AG04449 (cell line): ENCODE measurements at regions not wholly inside any gene's neighbourhood (a gene's known extent, or its start where the extent isn't known, plus 50 kb on each side); places are given as distances from the start of the nearest gene placed in this dataset.

Experiments used
- CTCF ChIA-PET: fragments of 350-600 bp; formaldehyde crosslinking; extraction: SDS; loops from one replicate; lab custom pipeline; 2021; ENCODE audit warnings: antibody characterized with exemption; lab: Yijun Ruan, JAX
- POLR2A ChIA-PET: fragments of 400-600, 350-600 bp; formaldehyde crosslinking; extraction: SDS; loops from one replicate; lab custom pipeline; 2020; ENCODE audit warnings: antibody characterized with exemption, inconsistent platforms; lab: Yijun Ruan, JAX
- DNase-seq: peaks from one replicate; pipeline ENCODE4 v3.0.0-alpha.2; 2010; ENCODE audit warnings: low read depth, low spot score
- H3K4me3 ChIP-seq: 2 replicates; pipeline ENCODE4 v1.5.1; 2011; ENCODE audit warnings: low read depth, mild to moderate bottlenecking, control low read depth, low read length
- TF ChIP-seq, protein P1 (sequence below): IDR thresholded peaks from one replicate; pipeline ENCODE4 v1.5.1; 2011; ENCODE audit warnings: mild to moderate bottlenecking, moderate library complexity, low read length, control low read depth, inconsistent platforms; ENCODE audit not compliant: insufficient read depth; ENCODE audit errors: missing control alignments

DNA sequence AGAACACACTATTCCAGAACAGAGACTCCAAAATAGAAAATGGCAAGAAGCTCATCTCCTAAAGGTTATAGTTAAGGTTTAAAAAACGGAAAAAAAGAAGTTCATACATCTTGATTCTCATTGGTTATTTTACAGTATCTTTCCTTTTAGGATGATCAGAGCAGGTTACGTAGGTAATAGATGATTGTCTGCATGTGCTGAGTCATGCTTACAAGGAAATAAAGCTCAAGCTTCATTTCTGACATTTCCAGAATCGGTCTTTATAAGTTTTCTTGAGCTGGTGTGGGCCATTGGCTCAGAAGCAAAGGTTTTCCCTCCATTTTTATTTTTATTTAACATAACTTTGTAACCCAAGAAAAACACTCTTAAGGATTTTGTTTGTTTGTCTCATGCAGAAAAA, 1030.3 kb upstream of the CDH8 start:
- no peak overlapping the region for H3K4me3 ChIP-seq
- CTCF ChIA-PET: no interaction called here
- TF ChIP-seq, protein P1, sequence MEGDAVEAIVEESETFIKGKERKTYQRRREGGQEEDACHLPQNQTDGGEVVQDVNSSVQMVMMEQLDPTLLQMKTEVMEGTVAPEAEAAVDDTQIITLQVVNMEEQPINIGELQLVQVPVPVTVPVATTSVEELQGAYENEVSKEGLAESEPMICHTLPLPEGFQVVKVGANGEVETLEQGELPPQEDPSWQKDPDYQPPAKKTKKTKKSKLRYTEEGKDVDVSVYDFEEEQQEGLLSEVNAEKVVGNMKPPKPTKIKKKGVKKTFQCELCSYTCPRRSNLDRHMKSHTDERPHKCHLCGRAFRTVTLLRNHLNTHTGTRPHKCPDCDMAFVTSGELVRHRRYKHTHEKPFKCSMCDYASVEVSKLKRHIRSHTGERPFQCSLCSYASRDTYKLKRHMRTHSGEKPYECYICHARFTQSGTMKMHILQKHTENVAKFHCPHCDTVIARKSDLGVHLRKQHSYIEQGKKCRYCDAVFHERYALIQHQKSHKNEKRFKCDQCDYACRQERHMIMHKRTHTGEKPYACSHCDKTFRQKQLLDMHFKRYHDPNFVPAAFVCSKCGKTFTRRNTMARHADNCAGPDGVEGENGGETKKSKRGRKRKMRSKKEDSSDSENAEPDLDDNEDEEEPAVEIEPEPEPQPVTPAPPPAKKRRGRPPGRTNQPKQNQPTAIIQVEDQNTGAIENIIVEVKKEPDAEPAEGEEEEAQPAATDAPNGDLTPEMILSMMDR: no peak
- DNase-seq: no peak
- POLR2A ChIA-PET: no interaction called here

DNA sequence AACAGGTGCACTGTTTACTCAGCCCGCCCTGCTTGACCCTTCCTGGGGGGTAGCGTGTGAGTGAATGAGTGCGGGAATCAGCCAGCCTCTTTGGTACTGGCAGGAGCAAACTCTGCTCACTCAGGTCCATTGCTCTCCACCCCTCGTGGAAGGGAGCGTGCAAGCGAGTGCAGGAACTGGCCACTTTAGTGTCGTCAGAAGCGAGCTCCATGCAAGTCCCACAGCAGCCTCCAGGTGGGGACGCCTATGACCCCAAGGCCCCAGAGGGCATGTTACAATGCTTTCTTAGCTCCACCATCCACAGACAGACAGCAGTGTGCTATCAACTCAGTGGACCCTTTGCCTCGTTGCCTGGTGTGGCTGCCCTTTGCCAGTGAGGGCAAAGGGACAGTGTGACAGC, 1025.1 kb upstream of the CDH8 start:
- H3K4me3 ChIP-seq: no peak overlapping the region
- no peak for DNase-seq
- POLR2A ChIA-PET: no interaction called here
- TF ChIP-seq, protein P1: no peak
- CTCF ChIA-PET: no interaction called here

DNA sequence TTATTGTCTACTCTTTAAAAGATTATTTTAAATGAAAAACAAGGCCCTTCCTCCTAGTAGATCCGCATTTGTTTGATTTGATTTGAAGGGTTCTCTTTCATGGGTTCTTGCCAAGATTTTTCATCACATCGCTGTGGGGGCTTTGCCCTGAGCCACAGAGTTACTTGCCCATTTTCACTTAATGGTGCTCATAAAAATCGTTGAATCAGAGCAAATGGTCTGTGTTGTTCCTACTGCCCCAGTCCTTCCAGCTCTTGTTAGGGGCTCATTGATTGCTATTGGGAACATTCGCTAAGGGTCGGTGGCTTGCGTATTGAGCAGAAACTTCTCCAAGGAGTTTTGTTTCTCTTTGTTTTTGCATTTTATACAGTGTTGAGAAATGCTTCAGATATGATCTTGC, 1023.4 kb upstream of the CDH8 start:
- POLR2A ChIA-PET: no interaction called here
- CTCF ChIA-PET: no interaction called here
- H3K4me3 ChIP-seq: no peak overlapping the region
- no peak for DNase-seq
- TF ChIP-seq, protein P1: no peak

DNA sequence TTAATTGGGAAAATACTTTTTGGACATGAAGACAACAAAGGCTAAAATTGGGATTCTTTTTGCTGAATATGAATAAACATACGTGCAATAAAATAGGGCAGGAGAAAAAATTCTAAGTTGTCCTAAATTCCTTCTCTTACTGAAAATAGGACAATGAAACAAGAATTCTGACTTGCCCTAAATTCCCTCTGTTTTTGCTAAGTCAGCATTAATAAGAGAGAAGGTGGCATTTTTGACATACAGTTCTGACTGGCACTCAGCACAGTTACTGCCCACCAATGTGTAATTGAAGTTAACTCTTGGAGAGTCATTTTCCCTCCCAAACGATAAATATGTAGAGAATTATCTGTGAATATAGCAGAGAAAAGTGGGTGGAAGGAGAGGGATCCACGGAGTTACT, 1021.1 kb upstream of the CDH8 start:
- no peak overlapping the region for H3K4me3 ChIP-seq
- CTCF ChIA-PET: no interaction called here
- no peak for DNase-seq
- TF ChIP-seq, protein P1: no peak
- POLR2A ChIA-PET: no interaction called here

DNA sequence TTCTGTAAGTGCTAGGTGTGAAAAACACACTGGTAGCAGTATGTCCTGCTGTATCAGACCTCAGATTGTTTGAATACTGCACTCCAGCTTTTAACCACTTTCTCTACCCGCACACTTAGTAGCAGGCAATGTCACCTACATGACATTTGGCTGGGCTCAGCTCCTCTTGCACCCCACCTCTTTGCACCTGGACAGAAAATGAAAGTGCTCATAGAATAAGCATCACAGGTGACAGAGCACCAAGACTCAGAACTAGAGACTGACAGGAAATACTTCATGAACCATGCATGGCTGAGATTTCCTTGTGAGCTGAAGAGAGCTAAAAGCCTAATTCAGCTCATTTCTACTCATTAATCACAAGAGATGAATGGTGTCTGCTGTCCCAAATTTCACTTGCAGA, 1014.2 kb upstream of the CDH8 start:
- POLR2A ChIA-PET: no interaction called here
- TF ChIP-seq, protein P1: no peak
- DNase-seq: no peak
- CTCF ChIA-PET: no interaction called here
- H3K4me3 ChIP-seq: no peak overlapping the region

DNA sequence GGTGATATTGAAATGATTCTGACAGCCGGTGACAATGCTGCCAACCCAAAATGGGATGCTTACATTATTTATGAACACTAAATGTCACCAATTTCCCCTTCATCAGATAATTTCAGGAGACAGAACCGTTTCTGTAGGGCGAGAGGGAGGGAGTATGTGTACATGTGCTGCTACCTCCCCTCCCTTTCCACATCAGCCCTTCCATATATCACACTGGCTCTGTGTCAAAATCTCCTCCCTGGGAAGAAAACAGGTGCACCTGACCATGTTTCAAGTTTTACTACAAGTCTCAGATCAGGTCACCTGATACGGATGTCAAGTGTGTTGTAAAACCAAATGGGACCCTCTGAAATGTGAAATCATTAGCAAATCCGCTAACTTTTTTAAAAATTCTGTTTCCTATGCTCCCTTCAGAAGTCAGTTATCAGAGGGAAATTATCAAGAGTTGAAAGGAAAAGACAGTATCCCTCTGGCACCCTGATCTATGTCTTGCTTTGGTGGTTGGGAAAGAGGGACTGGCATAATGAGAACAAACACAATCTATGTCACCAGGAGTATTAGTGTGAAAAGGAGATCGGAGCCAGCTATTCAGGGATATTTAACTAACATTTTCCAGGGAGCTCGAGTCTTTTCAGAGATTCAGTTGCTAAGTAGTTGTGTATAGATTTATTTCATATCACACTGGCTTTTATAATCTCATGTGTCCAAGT, 1002.3 kb upstream of the CDH8 start:
- H3K4me3 ChIP-seq: no peak overlapping the region
- TF ChIP-seq, protein P1: no peak
- POLR2A ChIA-PET: interaction anchor here (0.6 kb wide), 1 partner anchor 16 kb away, joined by 3 read pairs; no protein-coding TSS in a partner anchor
- no peak for DNase-seq
- CTCF ChIA-PET: no interaction called here
